Eye (tissue), 1 donor: ENCODE measurements at regions not wholly inside any gene's neighbourhood (a gene's known extent, or its start where the extent isn't known, plus 50 kb on each side); places are given as distances from the start of the nearest gene placed in this dataset.
"Not testable (repeated sequence)": the region's sequence is repeated elsewhere in the genome, so short reads cannot be mapped to it uniquely, and the experiment has no call there.

Experiments
- DNase-seq: peaks from one replicate; pipeline ENCODE4 v3.0.0-alpha.2; 2015

DNA sequence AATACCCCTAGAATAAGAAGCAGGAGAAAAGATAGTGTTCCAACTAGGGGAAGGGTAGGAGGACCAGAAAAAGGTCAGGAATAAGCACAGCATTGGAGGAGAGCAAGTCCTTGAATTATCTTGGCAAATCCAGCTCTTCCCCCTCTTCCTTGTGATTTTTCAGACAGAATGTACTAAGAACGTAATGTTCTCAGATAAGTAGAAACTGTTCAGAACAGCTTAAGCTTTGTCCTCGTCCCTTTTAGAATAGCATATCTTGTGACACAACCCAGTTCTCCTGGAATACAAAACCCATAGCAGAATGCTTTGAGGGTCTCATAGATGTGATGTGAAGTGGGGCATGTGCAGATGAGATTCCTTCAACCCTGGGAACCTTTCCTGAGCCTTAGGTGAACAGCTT is 97.4 kb downstream of the EMB start:
- no peak for DNase-seq

GRCh38 chr5:50340757-50341156 is 100.3 kb downstream of the EMB start:
- no peak for DNase-seq

GRCh38 chr5:50330633-50331032 is 110.5 kb downstream of the EMB start:
- not testable (repeated sequence) for DNase-seq

GRCh38 chr5:50328193-50328729 is 112.8 kb downstream of the EMB start:
- no peak for DNase-seq

GRCh38 chr5:50325237-50325832 is 115.8 kb downstream of the EMB start:
- peak; percentile 16 for DNase-seq

DNA sequence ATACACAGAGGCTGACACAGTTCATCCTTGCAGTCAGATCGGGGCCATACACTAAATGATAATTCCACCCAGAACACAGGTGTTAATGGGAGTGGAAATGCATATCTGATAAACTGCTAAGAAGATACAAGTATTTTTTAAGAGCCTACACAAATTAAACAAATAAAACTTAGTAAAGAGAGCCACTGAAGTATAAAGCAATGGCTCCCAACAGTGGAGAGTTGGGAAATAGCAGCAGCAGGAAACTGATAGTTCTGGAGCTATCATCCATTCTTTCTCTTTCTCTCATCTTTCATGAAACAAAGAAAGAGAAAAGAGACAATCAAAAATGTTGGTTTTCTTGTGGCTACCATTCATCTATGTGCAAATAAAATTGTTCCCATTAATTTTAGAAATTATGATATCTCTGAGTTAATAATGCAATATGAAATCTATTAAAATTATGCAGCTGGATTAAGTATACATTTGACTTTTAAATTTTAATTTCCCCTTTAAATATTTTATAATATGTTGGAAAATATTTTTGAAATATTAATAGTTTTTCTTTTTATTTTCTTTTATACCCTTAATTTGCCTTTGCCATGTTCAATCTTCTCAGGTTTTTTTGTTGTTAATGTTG is 120.8 kb downstream of the EMB start:
- no peak for DNase-seq

GRCh38 chr5:50318220-50318619 is 122.9 kb downstream of the EMB start:
- DNase-seq = no peak

DNA sequence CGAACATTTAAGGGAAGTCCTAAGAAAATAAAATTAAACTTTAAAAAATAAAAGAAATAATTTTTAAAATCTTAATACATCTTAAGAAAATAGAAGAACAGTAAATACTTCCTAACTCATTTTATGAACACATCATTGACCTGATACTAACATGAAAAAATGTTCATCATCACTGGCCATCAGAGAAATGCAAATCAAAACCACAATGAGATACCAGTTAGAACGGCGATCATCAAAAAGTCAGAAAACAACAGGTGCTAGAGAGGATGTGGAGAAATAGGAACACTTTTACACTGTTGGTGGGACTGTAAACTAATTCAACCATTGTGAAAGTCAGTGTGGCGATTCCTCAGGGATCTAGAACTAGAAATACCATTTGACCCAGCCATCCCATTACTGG is 134.6 kb downstream of the EMB start:
- not testable (repeated sequence) for DNase-seq

DNA sequence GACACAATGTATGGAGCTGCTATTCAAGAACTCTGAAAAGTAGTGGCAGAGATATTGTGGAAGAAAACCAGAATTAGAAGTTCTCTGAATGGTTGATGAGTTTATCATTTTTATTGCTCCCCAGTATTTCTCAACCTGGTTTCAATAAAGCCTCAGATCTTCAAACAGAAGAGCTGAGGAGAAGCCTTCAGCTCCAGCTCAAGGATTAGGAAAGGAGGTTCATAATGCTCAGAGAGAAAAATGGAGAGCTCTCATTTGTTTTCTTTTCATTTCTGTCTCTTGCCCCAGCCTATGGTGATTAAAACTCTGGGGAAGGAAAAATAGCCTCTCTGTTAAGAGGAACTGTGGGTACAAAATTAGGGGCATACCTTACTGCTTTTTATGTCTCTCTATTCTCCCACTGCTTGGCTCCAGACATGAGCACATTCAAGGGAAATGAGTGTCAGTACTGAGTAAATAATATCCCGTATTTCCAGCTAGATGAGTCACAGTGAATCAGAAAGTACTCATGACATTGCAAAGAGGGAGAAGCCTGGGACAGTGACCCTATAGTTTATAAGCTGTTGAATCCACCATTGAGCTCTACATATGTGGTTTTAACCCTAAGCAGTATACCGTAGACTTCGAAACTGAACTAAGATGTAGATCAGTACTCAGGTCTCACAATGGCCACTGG is 138.1 kb downstream of the EMB start:
- no peak for DNase-seq

DNA sequence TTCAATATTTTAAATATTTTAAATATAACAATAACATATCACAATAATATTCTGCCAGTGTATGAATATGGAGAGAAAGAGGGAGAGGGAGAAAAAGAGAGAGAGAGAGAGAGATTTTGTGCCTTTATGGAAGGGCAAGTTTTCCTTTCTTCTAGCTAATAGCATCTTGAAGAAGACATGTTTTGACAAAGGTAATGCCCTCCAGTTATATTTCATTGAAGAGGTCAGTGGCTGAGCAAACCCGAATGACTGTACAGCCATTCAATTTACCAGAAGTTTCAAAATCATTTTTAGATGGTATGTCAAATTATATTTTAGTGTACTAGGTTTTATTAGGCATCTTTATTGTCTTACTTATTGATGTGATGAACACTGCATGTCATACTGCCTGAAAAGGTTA is 139.3 kb downstream of the EMB start:
- DNase-seq = no peak

DNA sequence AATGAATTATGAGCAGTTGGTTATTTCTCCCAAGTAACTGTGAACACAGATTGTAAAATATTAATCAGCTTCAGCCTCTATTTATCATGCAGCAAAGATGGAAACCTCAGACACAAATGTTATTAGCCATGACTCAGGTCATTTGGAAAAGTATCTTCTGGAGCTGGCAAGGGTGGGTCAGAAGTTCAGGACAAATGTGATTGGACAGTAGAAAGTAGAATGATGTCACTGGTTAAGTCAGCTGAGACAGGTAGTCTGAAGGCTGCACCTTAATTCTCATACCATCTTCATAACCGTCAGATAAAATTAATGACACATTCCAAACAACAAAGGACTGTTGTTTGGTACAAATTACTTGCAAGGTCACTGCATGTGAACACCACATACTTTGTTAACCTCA is 140.2 kb downstream of the EMB start:
- DNase-seq = no peak

DNA sequence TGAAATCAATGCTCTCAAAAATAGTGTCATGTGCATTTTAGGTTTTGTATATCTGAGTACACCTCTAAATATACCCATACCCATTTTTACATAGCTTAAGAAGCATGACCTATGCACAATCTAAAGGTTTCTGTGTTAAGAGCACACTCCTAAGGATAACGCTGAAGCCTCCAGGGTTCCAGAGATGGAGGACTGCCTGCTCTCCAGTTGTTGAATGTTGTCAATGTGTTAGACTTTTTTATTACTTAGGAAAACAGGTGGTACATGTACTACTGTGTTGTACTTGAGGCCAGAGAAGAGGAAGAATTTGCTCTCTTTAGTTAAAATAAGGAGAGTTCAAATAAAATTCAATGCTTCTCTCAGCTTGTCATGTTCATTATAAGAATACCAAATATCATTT is 141.2 kb downstream of the EMB start:
- no peak for DNase-seq

DNA sequence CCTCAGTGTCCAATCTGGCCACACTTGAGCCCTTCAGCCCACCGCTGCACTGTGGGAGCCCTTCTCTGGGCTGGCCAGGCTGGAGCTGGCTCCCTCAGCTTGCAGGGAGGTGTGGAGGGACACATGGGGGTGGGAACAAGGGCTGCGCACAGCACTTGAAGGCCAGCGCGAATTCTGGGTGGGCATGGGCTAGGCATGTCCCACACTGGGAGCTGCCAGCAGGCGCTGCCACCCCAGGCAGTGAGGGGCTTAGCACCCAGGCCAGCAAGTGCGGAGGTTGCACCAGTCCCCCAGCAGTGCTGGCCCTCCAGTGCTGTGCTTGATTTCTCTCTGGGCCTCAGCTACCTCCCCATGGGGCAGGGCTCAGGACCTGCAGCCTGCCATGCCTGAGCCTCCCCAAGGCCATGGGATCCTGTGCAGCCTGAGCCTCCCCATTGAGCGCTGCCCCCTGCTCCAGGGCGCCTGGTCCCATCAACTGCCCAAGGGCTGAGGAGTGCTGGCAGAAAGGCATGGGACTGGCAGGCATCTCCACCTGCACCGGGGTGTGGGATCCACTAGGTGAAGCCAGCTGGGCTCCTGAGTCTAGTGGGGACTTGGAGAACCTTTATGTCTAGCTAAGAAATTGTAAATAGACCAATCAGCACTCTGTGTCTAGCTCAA is 148.2 kb downstream of the EMB start:
- DNase-seq = no peak

- DNase-seq = not testable (repeated sequence)
Observed at GRCh38 chr5:50280461-50280860, 160.6 kb downstream of the EMB start.
